ENCODE measurements at regions not wholly inside any gene's neighbourhood (a gene's known extent, or its start where the extent isn't known, plus 50 kb on each side); places are given as distances from the start of the nearest gene placed in this dataset.

DNA sequence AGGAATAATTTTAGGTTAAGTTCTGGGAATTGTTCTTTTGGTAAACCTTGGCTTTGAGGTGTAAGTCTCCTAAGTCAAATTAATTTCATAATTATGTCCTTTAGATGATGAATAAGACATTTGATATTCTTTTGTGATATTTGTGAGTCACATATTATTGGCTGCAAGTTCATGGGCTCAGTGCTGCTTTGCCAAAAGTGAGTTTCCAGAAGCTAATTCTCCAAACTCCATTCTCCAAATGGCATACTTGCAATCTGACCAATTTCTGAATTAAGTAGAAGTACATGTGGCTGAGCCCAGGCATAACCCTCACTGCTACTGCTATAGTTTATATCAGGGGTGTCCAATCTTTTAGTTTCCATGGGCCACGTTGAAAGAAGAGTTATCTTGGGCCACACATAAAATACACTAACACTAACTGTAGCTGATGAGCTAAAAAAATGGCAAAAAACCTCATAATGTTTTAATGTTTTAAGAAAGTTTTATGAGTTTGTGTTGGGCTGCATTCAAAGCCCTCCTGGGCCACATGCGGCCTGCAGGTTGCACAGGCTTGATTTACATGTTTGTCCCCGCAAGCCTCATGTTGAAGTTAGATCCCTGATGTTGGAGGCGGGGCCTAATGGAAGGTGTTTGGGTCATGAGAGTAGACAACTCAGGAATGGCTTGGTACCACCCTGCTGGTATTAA is 196.1 kb downstream of the ZNF330 start:
- no peaks in the 10 kb centered on the region for H3K27me3 ChIP-seq (ENCODE audit: control insufficient read depth in 4 of 4, insufficient read depth in 4 of 4, low read length in 3 of 4)
- H3K9me3 ChIP-seq (ENCODE audit: control insufficient read depth in 4 of 4, low read length in 3 of 4) = no peaks in the 10 kb centered on the region
- H3K4me1 ChIP-seq (ENCODE audit: control insufficient read depth in 4 of 4, insufficient read depth in 4 of 4, low read length in 3 of 4) = no peaks in the 10 kb centered on the region
- no peak overlapping the region for H3K27ac ChIP-seq (ENCODE audit: low read depth in 1 of 2, low read length in 2 of 2)
- no peak overlapping the region for H3K9ac ChIP-seq (ENCODE audit: low read depth in 1 of 2, low read length in 2 of 2)
- no peak overlapping the region for H3K4me3 ChIP-seq (ENCODE audit: low read depth in 1 of 3, low read length in 3 of 3)
- no peak for TF ChIP-seq MAX (IDR thresholded peaks at IDR 0.05)
- TF ChIP-seq TAF1 (conservative IDR thresholded peaks at IDR 0.05) = no peak
- TF ChIP-seq, protein P1, sequence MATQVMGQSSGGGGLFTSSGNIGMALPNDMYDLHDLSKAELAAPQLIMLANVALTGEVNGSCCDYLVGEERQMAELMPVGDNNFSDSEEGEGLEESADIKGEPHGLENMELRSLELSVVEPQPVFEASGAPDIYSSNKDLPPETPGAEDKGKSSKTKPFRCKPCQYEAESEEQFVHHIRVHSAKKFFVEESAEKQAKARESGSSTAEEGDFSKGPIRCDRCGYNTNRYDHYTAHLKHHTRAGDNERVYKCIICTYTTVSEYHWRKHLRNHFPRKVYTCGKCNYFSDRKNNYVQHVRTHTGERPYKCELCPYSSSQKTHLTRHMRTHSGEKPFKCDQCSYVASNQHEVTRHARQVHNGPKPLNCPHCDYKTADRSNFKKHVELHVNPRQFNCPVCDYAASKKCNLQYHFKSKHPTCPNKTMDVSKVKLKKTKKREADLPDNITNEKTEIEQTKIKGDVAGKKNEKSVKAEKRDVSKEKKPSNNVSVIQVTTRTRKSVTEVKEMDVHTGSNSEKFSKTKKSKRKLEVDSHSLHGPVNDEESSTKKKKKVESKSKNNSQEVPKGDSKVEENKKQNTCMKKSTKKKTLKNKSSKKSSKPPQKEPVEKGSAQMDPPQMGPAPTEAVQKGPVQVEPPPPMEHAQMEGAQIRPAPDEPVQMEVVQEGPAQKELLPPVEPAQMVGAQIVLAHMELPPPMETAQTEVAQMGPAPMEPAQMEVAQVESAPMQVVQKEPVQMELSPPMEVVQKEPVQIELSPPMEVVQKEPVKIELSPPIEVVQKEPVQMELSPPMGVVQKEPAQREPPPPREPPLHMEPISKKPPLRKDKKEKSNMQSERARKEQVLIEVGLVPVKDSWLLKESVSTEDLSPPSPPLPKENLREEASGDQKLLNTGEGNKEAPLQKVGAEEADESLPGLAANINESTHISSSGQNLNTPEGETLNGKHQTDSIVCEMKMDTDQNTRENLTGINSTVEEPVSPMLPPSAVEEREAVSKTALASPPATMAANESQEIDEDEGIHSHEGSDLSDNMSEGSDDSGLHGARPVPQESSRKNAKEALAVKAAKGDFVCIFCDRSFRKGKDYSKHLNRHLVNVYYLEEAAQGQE (IDR thresholded peaks at IDR 0.05) = no peak
- no peak for TF ChIP-seq EGR1 (IDR thresholded peaks at IDR 0.05; ENCODE audit: low read depth in 2 of 2)
- TF ChIP-seq, protein P2, sequence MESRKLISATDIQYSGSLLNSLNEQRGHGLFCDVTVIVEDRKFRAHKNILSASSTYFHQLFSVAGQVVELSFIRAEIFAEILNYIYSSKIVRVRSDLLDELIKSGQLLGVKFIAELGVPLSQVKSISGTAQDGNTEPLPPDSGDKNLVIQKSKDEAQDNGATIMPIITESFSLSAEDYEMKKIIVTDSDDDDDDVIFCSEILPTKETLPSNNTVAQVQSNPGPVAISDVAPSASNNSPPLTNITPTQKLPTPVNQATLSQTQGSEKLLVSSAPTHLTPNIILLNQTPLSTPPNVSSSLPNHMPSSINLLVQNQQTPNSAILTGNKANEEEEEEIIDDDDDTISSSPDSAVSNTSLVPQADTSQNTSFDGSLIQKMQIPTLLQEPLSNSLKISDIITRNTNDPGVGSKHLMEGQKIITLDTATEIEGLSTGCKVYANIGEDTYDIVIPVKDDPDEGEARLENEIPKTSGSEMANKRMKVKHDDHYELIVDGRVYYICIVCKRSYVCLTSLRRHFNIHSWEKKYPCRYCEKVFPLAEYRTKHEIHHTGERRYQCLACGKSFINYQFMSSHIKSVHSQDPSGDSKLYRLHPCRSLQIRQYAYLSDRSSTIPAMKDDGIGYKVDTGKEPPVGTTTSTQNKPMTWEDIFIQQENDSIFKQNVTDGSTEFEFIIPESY (IDR thresholded peaks at IDR 0.05) = no peak
- TF ChIP-seq RXRA (IDR thresholded peaks at IDR 0.05) = no peak
- no peak for TF ChIP-seq JUND (IDR thresholded peaks at IDR 0.05)
- no peak for TF ChIP-seq RAD21 (IDR thresholded peaks at IDR 0.05)
- TF ChIP-seq FOXA2 (IDR thresholded peaks at IDR 0.05) = no peak
- TF ChIP-seq ATF3 (IDR thresholded peaks at IDR 0.05) = no peak
- TF ChIP-seq FOXA1 (IDR thresholded peaks at IDR 0.05) = no peak
- TF ChIP-seq CTCF (IDR thresholded peaks at IDR 0.05; ENCODE audit: low read depth, low read length, missing input control) = no peak
- no peak for TF ChIP-seq SP1 (IDR thresholded peaks at IDR 0.05)
- no peak for TF ChIP-seq GABPA (IDR thresholded peaks at IDR 0.05 in 1 of 2, conservative IDR thresholded peaks at IDR 0.05 in 1 of 2)
- H3K36me3 ChIP-seq (ENCODE audit: control insufficient read depth in 4 of 4, insufficient read depth in 3 of 4, low read depth in 1 of 4, low read length in 3 of 4) = no peaks in the 10 kb centered on the region
- 80% methylated on average over 4 of the region's 4 CpGs for WGBS
- no peak for DNase-seq (ENCODE audit: low spot score)

GRCh38 chr4:141417387-141417786 is 196.7 kb downstream of the ZNF330 start:
- Histone ChIP-seq H3K9me3 (ENCODE audit: control insufficient read depth in 4 of 4, low read length in 3 of 4) (no peaks in the 10 kb centered on the region), H3K27ac (ENCODE audit: low read depth in 1 of 2, low read length in 2 of 2) (no peak overlapping the region), H3K36me3 (ENCODE audit: control insufficient read depth in 4 of 4, insufficient read depth in 3 of 4, low read depth in 1 of 4, low read length in 3 of 4) (no peaks in the 10 kb centered on the region), H3K4me1 (ENCODE audit: control insufficient read depth in 4 of 4, insufficient read depth in 4 of 4, low read length in 3 of 4) (no peaks in the 10 kb centered on the region), H3K9ac (ENCODE audit: low read depth in 1 of 2, low read length in 2 of 2) (no peak overlapping the region), H3K27me3 (ENCODE audit: control insufficient read depth in 4 of 4, insufficient read depth in 4 of 4, low read length in 3 of 4) (no peaks in the 10 kb centered on the region), H3K4me3 (ENCODE audit: low read depth in 1 of 3, low read length in 3 of 3) (no peak overlapping the region)
- WGBS = 88% methylated on average over 2 of the region's 2 CpGs
- TF ChIP-seq HNF4A (conservative IDR thresholded peaks at IDR 0.05) (no peak), CTCF (IDR thresholded peaks at IDR 0.05; ENCODE audit: low read depth, low read length, missing input control) (no peak), EGR1 (IDR thresholded peaks at IDR 0.05; ENCODE audit: low read depth in 2 of 2) (no peak), YY1 (IDR thresholded peaks at IDR 0.05) (no peak), FOXA1 (IDR thresholded peaks at IDR 0.05) (no peak), MAX (IDR thresholded peaks at IDR 0.05) (no peak), FOXA2 (IDR thresholded peaks at IDR 0.05) (no peak), TAF1 (conservative IDR thresholded peaks at IDR 0.05) (no peak), SP1 (IDR thresholded peaks at IDR 0.05) (no peak), HNF4G (IDR thresholded peaks at IDR 0.05) (no peak)
- TF ChIP-seq, protein P2 (IDR thresholded peaks at IDR 0.05) = no peak
- no peak for DNase-seq (ENCODE audit: low spot score)
